ENCODE measurements at regions not wholly inside any gene's neighbourhood (a gene's known extent, or its start where the extent isn't known, plus 50 kb on each side); places are given as distances from the start of the nearest gene placed in this dataset.

GRCh38 chr3:89571707-89572106 is 464.3 kb downstream of the EPHA3 start:
- no peak overlapping the region for H3K4me3 ChIP-seq (ENCODE audit: low read length)
- TF ChIP-seq CTCF (IDR thresholded peaks at IDR 0.05; ENCODE audit: insufficient read depth, low read depth, low read length, missing control alignments): no peak
- DNase-seq (ENCODE audit: low read depth): no peak

- no peak overlapping the region for H3K4me3 ChIP-seq (ENCODE audit: low read length)
- TF ChIP-seq CTCF (IDR thresholded peaks at IDR 0.05; ENCODE audit: insufficient read depth, low read depth, low read length, missing control alignments): no peak
- peak; percentile 12 for DNase-seq (ENCODE audit: low read depth)
Observed at GRCh38 chr3:89572261-89572660, 464.8 kb downstream of the EPHA3 start.

GRCh38 chr3:89576417-89576816 is 469.0 kb downstream of the EPHA3 start:
- no peak overlapping the region for H3K4me3 ChIP-seq (ENCODE audit: low read length)
- DNase-seq (ENCODE audit: low read depth): no peak
- no peak for TF ChIP-seq CTCF (IDR thresholded peaks at IDR 0.05; ENCODE audit: insufficient read depth, low read depth, low read length, missing control alignments)

- DNase-seq (ENCODE audit: low read depth): no peak
- no peak overlapping the region for H3K4me3 ChIP-seq (ENCODE audit: low read length)
- no peak for TF ChIP-seq CTCF (IDR thresholded peaks at IDR 0.05; ENCODE audit: insufficient read depth, low read depth, low read length, missing control alignments)
Observed at GRCh38 chr3:89577637-89578530, 470.5 kb downstream of the EPHA3 start.

GRCh38 chr3:89580859-89581258 is 473.4 kb downstream of the EPHA3 start:
- no peak overlapping the region for H3K4me3 ChIP-seq (ENCODE audit: low read length)
- TF ChIP-seq CTCF (IDR thresholded peaks at IDR 0.05; ENCODE audit: insufficient read depth, low read depth, low read length, missing control alignments): no peak
- no peak for DNase-seq (ENCODE audit: low read depth)

GRCh38 chr3:89584398-89584797 is 477.0 kb downstream of the EPHA3 start:
- TF ChIP-seq CTCF (IDR thresholded peaks at IDR 0.05; ENCODE audit: insufficient read depth, low read depth, low read length, missing control alignments): no peak
- no peak overlapping the region for H3K4me3 ChIP-seq (ENCODE audit: low read length)
- no peak for DNase-seq (ENCODE audit: low read depth)

- H3K4me3 ChIP-seq (ENCODE audit: low read length): no peak overlapping the region
- no peak for DNase-seq (ENCODE audit: low read depth)
- no peak for TF ChIP-seq CTCF (IDR thresholded peaks at IDR 0.05; ENCODE audit: insufficient read depth, low read depth, low read length, missing control alignments)
Observed at GRCh38 chr3:89586256-89586655, 478.8 kb downstream of the EPHA3 start.
